Fibroblast of lung (primary cell): ENCODE measurements at regions not wholly inside any gene's neighbourhood (a gene's known extent, or its start where the extent isn't known, plus 50 kb on each side); places are given as distances from the start of the nearest gene placed in this dataset.

Source experiments
- DNase-seq, 2 donors: peaks; one replicate each; pipeline versions ENCODE4 v3.0.0 to v3.0.0-alpha.2; 2010; ENCODE audit warnings: low read depth in 2 of 2
- H2AFZ ChIP-seq: 2 replicates; pipeline ENCODE4 v1.5.1; 2012; ENCODE audit warnings: low read length, control low read depth, inconsistent platforms
- H3K27ac ChIP-seq: 2 replicates; pipeline ENCODE4 v1.5.1; 2011; ENCODE audit warnings: low read length, control low read depth; ENCODE audit not compliant: insufficient read depth
- H3K27me3 ChIP-seq: 2 replicates; pipeline ENCODE4 v1.5.1; 2011; ENCODE audit warnings: mild to moderate bottlenecking, low read length; ENCODE audit not compliant: control insufficient read depth, insufficient read depth
- H3K36me3 ChIP-seq: 2 replicates; pipeline ENCODE4 v1.5.1; 2011; ENCODE audit warnings: low read length; ENCODE audit not compliant: control insufficient read depth, insufficient read depth
- H3K4me1 ChIP-seq: 2 replicates; pipeline ENCODE4 v1.5.1; 2011; ENCODE audit warnings: low read length; ENCODE audit not compliant: control insufficient read depth, insufficient read depth; ENCODE audit errors: extremely low read depth
- H3K4me2 ChIP-seq: 2 replicates; pipeline ENCODE4 v1.5.1; 2011; ENCODE audit warnings: low read length, control low read depth; ENCODE audit not compliant: insufficient read depth; ENCODE audit errors: extremely low read depth
- H3K4me3 ChIP-seq, 4 experiments: fragments of 200-600 bp in 1 of 4; sonication (generic) in 1 of 4; replicated peaks in 1 of 4; 2 replicates each; pipeline ENCODE4 v1.5.1; 2011 to 2016; ENCODE audit warnings: low read length in 4 of 4, low read depth in 3 of 4, mild to moderate bottlenecking in 3 of 4, control low read depth in 2 of 4, inconsistent platforms in 1 of 4, mixed read lengths in 1 of 4; ENCODE audit not compliant: insufficient read depth in 1 of 4; ENCODE audit errors: control extremely low read depth in 1 of 4
- H3K79me2 ChIP-seq: 2 replicates; pipeline ENCODE4 v1.5.1; 2012; ENCODE audit warnings: mild to moderate bottlenecking, low read length, inconsistent platforms; ENCODE audit not compliant: control insufficient read depth, insufficient read depth
- H3K9ac ChIP-seq: 2 replicates; pipeline ENCODE4 v1.5.1; 2011; ENCODE audit warnings: mild to moderate bottlenecking, low read length, control low read depth; ENCODE audit not compliant: insufficient read depth
- H3K9me3 ChIP-seq: 2 replicates; pipeline ENCODE4 v1.5.1; 2012; ENCODE audit warnings: low read depth, low read length; ENCODE audit not compliant: control insufficient read depth, insufficient read depth
- H4K20me1 ChIP-seq: 2 replicates; pipeline ENCODE4 v1.5.1; 2011; ENCODE audit warnings: low read length; ENCODE audit not compliant: control insufficient read depth, insufficient read depth; ENCODE audit errors: extremely low read depth
- EZH2 ChIP-seq: IDR thresholded peaks from 2 replicates; pipeline ENCODE4 v1.5.1; 2012; ENCODE audit warnings: low read length, control low read depth, mild to moderate bottlenecking; ENCODE audit errors: missing control alignments
- TF ChIP-seq, protein P1 (sequence below), 2 donors: IDR thresholded peaks in 1 of 2; conservative IDR thresholded peaks in 1 of 2; 1 replicate in 1 of 2; 2 replicates in 1 of 2; pipeline ENCODE4 v1.5.1; 2011 to 2012; ENCODE audit warnings: low read length in 2 of 2, control low read depth in 1 of 2, inconsistent platforms in 1 of 2, low read depth in 1 of 2, mild to moderate bottlenecking in 1 of 2

DNA sequence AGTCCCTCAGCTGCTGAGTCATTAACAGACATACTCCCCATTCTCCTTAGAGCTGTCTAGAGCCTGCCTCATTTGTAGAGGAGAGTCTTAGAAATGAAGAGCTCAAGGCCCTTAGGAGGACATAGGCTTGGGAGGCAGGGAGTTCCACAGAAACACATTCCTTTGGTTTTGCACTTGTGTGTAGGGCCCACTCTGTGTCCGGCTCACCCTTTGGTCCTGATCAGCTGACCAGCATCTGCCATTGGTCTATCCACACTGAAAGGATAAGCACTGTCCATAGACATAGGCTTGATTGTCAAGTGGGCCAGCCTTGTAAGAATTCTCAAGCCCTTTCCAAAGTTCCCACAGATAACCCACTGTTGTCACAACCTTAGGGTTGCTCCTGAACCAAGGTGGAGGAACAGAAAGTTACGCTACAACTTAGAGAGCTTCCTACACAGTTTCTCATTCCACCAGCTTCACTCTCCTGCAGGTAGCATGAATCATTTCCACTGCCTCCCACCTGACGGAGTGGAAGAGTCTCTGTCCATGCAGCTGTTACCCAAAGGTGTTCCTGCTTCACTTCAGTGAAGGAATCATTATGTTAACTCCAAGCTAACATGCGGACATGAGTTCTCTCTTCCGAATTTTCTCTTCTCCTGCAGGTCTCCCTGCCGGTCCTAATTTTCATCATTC lies 96.1 kb downstream of the TNFSF18 start:
- DNase-seq = no peak
- H3K9ac ChIP-seq = no peak overlapping the region
- no peaks in the 10 kb centered on the region for H3K9me3 ChIP-seq
- H3K27ac ChIP-seq = no peak overlapping the region
- H2AFZ ChIP-seq = no peak overlapping the region
- no peaks in the 10 kb centered on the region for H4K20me1 ChIP-seq
- no peaks in the 10 kb centered on the region for H3K79me2 ChIP-seq
- no peak overlapping the region for H3K4me3 ChIP-seq
- H3K4me1 ChIP-seq = peaks cover 13% of the 10 kb centered on the region
- no peaks in the 10 kb centered on the region for H3K36me3 ChIP-seq
- H3K4me2 ChIP-seq = no peak overlapping the region
- no peaks in the 10 kb centered on the region for H3K27me3 ChIP-seq
- no peak for TF ChIP-seq EZH2
- TF ChIP-seq, protein P1, sequence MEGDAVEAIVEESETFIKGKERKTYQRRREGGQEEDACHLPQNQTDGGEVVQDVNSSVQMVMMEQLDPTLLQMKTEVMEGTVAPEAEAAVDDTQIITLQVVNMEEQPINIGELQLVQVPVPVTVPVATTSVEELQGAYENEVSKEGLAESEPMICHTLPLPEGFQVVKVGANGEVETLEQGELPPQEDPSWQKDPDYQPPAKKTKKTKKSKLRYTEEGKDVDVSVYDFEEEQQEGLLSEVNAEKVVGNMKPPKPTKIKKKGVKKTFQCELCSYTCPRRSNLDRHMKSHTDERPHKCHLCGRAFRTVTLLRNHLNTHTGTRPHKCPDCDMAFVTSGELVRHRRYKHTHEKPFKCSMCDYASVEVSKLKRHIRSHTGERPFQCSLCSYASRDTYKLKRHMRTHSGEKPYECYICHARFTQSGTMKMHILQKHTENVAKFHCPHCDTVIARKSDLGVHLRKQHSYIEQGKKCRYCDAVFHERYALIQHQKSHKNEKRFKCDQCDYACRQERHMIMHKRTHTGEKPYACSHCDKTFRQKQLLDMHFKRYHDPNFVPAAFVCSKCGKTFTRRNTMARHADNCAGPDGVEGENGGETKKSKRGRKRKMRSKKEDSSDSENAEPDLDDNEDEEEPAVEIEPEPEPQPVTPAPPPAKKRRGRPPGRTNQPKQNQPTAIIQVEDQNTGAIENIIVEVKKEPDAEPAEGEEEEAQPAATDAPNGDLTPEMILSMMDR (conservative IDR thresholded peaks at IDR 0.05 in 1 of 2, IDR thresholded peaks at IDR 0.05 in 1 of 2; ENCODE audit: low read depth in 1 of 2, low read length in 2 of 2) = no peak

DNA sequence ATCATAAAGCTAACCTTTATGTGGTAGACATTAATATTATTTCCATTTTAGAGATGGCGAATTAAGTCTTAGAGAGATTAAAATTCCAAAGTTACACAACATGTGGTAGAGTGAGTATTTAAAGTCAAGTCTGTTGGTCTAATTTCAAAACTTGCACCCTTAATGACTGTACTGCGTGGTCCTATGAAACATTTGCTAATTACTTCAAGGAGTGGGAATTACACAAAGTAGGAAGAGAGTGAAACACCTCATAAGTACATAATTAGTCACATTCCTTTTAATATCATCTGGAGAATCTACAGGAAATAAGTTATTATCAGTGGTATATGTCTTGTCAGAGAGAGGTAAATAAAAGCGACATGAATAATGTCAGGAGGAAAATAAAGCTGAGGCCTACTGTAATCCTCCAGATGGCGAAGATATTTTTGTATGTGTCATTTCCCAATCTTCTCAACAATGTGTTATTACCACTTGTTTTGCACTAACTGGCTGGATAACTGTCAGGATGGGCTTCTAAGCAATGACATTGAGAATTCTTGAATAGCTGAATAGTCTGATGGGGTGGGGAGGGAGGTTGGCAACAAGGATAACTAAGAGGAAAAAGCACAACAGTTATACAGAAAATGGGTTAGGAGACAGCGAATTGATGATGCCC lies 95.5 kb downstream of the TNFSF18 start:
- DNase-seq = peak; percentile 69 to 97

DNA sequence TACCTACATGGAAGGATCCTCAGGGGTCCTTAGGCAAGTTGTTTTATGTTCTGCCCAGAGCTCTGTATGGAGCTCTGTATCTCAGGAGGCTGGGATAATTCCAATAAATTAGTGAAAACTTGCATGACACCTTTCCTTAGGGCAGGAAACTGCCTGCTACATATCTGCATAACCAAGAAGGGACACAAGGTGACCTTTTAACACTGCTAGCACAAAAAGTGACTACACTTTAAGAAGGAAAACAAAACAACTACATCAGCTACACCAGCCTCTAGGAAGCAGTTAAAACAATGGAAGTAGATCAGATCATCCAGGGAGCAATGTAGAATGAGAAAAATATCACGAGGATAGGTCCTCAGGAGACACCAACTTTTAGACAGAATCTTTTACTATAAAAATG lies 93.9 kb downstream of the TNFSF18 start:
- H3K4me1 ChIP-seq = peaks cover 12% of the 10 kb centered on the region

More for the DNA sequence above, 95.5 kb downstream of the TNFSF18 start:
- no peak for TF ChIP-seq EZH2
- TF ChIP-seq, protein P1 (conservative IDR thresholded peaks at IDR 0.05 in 1 of 2, IDR thresholded peaks at IDR 0.05 in 1 of 2; ENCODE audit: low read depth in 1 of 2, low read length in 2 of 2) = no peak
- Histone ChIP-seq H3K9me3 (no peaks in the 10 kb centered on the region), H2AFZ (no peak overlapping the region), H3K4me1 (peaks cover 13% of the 10 kb centered on the region), H3K4me3 (no peak overlapping the region), H3K27ac (peak overlapping the region; percentile 29), H3K79me2 (no peaks in the 10 kb centered on the region), H4K20me1 (no peaks in the 10 kb centered on the region), H3K4me2 (no peak overlapping the region), H3K36me3 (no peaks in the 10 kb centered on the region), H3K9ac (no peak overlapping the region), H3K27me3 (no peaks in the 10 kb centered on the region)

More for the DNA sequence above, 93.9 kb downstream of the TNFSF18 start:
- DNase-seq = no peak
- H3K36me3 ChIP-seq = no peaks in the 10 kb centered on the region
- H3K4me3 ChIP-seq = no peak overlapping the region
- no peak overlapping the region for H2AFZ ChIP-seq
- H3K27ac ChIP-seq = no peak overlapping the region
- no peaks in the 10 kb centered on the region for H4K20me1 ChIP-seq
- no peaks in the 10 kb centered on the region for H3K79me2 ChIP-seq
- H3K9me3 ChIP-seq = no peaks in the 10 kb centered on the region
- no peak for TF ChIP-seq EZH2
- TF ChIP-seq, protein P1 (conservative IDR thresholded peaks at IDR 0.05 in 1 of 2, IDR thresholded peaks at IDR 0.05 in 1 of 2; ENCODE audit: low read depth in 1 of 2, low read length in 2 of 2) = no peak
- no peaks in the 10 kb centered on the region for H3K27me3 ChIP-seq
- H3K4me2 ChIP-seq = no peak overlapping the region
- H3K9ac ChIP-seq = no peak overlapping the region
